Liver (tissue), 3 donors: ENCODE measurements at regions not wholly inside any gene's neighbourhood (a gene's known extent, or its start where the extent isn't known, plus 50 kb on each side); places are given as distances from the start of the nearest gene placed in this dataset.

Experiments used
- JUND ChIP-seq, 2 donors: IDR thresholded peaks; 2 replicates each; pipeline ENCODE4 v1.6.1; 2016; ENCODE audit warnings: antibody characterized with exemption in 2 of 2
- RAD21 ChIP-seq, 2 donors: IDR thresholded peaks; 2 replicates each; pipeline ENCODE4 v1.6.1; 2016; ENCODE audit warnings: antibody characterized with exemption in 2 of 2, mild to moderate bottlenecking in 2 of 2
- TF ChIP-seq, protein P1 (sequence below): IDR thresholded peaks from 2 replicates; pipeline ENCODE4 v1.6.1; 2016; ENCODE audit warnings: antibody characterized with exemption
- TF ChIP-seq, protein P2 (sequence below): fragments of 150-350 bp; IDR thresholded peaks from 2 replicates; pipeline ENCODE4 v1.5.1; 2017; ENCODE audit warnings: improper control_type of control experiment, low read depth, low read length; ENCODE audit not compliant: missing input control
- donor health status: healthy.
- donor health status: healthy.

DNA sequence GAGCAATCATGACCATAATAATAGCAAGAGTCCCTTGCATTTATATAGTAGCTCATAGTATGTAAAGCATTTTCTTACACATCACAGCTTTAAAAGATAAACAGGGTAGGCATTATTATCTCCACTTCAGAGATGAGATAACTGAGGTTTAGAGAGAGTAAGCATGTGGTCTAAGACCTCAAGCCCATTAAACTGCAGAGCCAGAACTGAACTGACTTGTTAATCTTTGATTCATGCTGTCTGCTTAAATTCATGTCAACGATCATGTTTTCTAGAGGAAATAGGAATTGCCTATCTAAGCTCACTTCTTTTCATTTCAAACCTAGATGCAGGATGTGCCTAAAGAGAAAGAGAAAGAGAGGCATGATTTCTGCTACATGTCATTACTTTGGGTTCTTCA, 524.8 kb downstream of the PTPRC start:
- TF ChIP-seq, protein P1, sequence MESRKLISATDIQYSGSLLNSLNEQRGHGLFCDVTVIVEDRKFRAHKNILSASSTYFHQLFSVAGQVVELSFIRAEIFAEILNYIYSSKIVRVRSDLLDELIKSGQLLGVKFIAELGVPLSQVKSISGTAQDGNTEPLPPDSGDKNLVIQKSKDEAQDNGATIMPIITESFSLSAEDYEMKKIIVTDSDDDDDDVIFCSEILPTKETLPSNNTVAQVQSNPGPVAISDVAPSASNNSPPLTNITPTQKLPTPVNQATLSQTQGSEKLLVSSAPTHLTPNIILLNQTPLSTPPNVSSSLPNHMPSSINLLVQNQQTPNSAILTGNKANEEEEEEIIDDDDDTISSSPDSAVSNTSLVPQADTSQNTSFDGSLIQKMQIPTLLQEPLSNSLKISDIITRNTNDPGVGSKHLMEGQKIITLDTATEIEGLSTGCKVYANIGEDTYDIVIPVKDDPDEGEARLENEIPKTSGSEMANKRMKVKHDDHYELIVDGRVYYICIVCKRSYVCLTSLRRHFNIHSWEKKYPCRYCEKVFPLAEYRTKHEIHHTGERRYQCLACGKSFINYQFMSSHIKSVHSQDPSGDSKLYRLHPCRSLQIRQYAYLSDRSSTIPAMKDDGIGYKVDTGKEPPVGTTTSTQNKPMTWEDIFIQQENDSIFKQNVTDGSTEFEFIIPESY, result no peak
- TF ChIP-seq, protein P2, sequence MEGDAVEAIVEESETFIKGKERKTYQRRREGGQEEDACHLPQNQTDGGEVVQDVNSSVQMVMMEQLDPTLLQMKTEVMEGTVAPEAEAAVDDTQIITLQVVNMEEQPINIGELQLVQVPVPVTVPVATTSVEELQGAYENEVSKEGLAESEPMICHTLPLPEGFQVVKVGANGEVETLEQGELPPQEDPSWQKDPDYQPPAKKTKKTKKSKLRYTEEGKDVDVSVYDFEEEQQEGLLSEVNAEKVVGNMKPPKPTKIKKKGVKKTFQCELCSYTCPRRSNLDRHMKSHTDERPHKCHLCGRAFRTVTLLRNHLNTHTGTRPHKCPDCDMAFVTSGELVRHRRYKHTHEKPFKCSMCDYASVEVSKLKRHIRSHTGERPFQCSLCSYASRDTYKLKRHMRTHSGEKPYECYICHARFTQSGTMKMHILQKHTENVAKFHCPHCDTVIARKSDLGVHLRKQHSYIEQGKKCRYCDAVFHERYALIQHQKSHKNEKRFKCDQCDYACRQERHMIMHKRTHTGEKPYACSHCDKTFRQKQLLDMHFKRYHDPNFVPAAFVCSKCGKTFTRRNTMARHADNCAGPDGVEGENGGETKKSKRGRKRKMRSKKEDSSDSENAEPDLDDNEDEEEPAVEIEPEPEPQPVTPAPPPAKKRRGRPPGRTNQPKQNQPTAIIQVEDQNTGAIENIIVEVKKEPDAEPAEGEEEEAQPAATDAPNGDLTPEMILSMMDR, result no peak
- no peak for TF ChIP-seq RAD21 (IDR thresholded peaks at IDR 0.05)
- TF ChIP-seq JUND (IDR thresholded peaks at IDR 0.05), result no peak
